B cell (primary cell): ENCODE measurements at regions not wholly inside any gene's neighbourhood (a gene's known extent, or its start where the extent isn't known, plus 50 kb on each side); places are given as distances from the start of the nearest gene placed in this dataset.

Experiments used
- EZH2 ChIP-seq: IDR thresholded peaks from 2 replicates; pipeline ENCODE4 v1.6.1; 2012; ENCODE audit warnings: borderline replicate concordance, low read depth, mild to moderate bottlenecking, moderate library complexity, low read length; ENCODE audit not compliant: insufficient read depth, poor library complexity, severe bottlenecking
- TF ChIP-seq, protein P1 (sequence below): fragments of 200-600 bp; IDR thresholded peaks from one replicate; pipeline ENCODE4 v1.8.0; 2022; ENCODE audit warnings: antibody characterized with exemption, mild to moderate bottlenecking

GRCh38 chr1:157199421-157199755 lies 61.2 kb upstream of the ETV3 start:
- TF ChIP-seq, protein P1, sequence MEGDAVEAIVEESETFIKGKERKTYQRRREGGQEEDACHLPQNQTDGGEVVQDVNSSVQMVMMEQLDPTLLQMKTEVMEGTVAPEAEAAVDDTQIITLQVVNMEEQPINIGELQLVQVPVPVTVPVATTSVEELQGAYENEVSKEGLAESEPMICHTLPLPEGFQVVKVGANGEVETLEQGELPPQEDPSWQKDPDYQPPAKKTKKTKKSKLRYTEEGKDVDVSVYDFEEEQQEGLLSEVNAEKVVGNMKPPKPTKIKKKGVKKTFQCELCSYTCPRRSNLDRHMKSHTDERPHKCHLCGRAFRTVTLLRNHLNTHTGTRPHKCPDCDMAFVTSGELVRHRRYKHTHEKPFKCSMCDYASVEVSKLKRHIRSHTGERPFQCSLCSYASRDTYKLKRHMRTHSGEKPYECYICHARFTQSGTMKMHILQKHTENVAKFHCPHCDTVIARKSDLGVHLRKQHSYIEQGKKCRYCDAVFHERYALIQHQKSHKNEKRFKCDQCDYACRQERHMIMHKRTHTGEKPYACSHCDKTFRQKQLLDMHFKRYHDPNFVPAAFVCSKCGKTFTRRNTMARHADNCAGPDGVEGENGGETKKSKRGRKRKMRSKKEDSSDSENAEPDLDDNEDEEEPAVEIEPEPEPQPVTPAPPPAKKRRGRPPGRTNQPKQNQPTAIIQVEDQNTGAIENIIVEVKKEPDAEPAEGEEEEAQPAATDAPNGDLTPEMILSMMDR = no peak
- TF ChIP-seq EZH2 = no peak
